HG02588 (cell line): ENCODE measurements at regions not wholly inside any gene's neighbourhood (a gene's known extent, or its start where the extent isn't known, plus 50 kb on each side); places are given as distances from the start of the nearest gene placed in this dataset.
"Not testable (repeated sequence)": the region's sequence is repeated elsewhere in the genome, so short reads cannot be mapped to it uniquely, and the experiment has no call there.

Source experiments
- ATAC-seq: cut with Tn5 transposase; IDR thresholded peaks from one replicate; pipeline ENCODE4 v1.9.1; 2021; ENCODE audit warnings: mild to moderate bottlenecking, moderate library complexity; ENCODE audit not compliant: unreplicated experiment

DNA sequence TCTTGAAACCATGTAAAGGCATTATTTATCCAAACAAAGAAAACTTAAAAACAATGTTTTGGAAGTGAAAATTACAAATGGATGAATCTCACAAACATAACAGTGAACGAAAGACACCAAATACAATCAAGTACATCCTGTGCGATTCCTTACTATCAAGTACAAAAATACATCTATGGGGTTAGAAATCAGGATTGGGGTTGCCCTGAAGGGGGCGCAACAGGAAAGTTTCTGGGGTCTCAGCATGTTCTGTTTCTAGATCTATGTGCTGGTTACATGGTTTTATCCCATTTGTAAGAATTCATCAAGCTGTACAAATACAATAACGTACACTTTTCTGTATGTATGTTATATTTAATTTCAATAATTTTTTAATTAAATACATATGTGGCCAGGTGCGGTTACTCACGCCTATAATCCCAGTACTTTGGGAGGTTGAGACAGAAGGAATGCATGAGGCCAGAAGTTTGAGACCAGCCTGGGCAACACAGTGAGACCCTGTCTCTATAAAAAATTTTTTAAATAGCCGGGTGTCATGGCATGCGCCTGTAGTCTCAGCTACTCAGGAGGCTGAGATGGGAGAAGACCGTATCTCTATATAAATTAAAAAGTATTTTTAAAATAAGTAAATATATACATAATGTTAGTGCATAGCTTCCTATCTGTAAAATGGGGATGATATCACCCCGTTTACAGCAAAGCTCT is 121.5 kb upstream of the SOD1 start:
- ATAC-seq: no peak

DNA sequence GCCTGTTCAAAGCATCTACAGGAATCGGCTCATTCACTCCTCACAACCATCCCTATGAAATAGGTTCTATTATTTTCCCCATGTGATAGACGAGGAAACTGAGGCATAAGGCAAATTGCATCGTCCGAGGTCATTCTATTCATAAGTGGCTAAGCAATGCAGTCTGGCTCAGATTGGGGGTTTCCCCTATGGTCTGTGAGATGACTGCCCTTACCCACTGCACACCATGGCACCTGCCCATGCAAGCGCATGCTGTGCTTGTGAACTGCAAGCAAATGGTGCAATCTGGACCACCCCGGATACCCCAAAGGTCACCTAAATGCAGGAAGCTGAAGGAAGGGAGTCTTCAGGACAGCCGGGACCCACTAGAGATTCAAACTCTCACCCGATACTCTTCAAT is 123.4 kb upstream of the SOD1 start:
- no peak for ATAC-seq

DNA sequence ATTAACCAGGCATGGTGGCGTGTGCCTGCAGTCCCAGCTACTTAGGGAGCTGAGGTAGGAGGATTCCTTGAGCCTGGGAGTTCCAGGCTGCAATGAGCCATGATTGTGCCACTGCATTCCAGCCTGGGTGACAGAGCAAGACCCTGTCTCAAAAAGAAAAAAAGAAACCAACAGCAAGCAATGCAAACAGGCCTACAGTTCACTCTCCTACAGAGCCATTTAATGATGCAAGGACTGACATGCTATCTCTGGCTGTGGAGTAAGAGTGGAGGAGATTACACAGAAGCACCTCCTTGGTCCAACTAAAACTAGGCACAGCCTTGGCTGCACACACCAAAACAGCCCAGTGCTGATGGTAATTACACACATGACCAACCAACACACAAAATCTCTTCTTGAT is 127.5 kb upstream of the SOD1 start:
- no peak for ATAC-seq

DNA sequence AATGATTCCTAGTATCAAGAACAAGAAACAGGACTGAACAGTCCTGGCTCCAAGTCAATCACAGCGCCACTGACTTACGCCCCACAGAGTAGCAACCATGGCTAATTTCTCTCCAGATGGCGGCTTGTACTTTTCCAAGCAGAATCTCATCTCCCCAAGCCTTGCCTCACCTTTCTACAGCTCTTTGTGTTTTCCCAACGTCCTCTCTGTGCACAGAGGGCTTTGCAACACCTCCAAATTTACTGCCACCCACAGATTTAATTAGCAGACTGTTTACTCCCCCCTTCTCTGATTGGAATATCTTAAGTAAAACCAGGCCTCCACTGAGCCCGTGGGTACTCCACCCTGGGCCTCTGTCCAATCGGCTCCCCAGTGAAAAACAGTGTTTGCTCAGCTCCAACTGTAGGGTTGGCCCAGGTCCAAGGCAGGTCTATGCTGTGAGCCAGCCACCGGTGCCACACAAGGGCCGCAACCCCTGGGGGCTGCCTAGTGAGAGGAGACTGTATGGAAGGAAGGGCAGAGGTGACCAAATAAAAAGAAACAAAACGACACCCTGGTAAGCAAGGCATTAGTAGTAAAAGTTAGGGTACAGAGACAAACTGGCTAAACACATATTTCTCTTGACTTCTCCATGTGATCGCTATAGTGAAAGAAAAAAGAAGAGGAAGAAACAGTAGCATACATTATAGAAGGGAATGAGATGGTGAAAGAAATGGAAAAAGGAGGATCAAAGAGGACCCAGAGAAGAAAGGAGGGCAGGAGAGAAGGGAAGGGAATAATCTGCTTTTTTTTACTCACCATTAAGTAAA is 128.4 kb upstream of the SOD1 start:
- no peak for ATAC-seq

DNA sequence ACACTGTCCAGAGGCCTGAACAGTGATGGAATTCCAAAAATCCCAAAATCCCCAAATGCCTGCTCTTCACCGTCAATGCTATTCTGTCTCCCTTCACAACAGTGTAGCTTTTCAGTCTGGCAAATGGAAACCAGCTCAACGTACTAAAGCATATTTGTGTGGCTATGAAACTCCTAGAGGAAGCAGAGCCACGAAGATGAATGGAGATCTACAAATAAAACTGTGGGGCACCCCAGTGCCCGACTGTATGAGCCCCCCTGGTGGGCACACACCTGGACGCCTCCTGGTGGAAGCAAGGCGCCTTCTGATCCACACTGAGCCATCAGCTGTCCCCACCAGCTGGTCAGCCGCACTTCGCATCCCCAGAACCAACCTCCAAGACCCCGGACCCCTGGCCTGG is 129.1 kb upstream of the SOD1 start:
- ATAC-seq: no peak

DNA sequence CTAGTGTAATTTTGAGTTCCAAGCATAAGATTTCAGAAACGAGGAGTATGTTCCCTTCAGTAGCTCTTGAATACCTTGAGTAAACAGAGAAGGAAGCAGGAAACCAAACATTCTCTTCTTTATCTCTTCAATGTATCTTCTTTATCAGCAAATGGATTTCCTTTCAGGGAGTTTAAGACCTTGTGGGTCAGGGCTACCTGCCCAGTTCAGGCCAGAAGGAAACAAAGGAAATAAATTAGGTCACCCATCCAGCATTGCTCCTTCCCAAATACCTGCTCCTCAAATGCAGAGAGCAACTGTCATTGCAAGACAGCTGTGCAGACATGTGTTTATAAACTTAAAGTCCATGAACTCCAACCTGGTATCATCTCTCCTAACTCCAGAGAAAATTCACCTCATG is 130.1 kb upstream of the SOD1 start:
- ATAC-seq: no peak

DNA sequence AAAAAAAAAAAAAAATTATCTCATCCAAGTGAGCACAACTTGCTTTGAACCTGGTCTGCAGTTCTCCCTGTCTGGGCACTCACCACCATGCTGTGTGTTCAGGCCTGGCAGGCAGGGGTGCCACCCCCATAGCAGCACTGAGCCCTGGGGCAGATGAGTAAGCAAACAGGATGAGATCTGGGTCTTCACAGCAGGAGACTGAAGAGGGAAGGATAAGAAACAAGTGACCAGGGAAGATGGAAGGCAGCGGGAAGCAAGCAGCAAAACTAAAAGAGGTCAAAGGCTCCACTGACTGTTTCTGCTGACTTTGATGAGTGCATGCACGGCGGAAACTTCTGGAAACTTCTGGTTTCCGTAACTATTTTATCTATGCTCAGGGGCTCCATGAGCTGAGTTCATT is 133.5 kb upstream of the SOD1 start:
- ATAC-seq: no peak

DNA sequence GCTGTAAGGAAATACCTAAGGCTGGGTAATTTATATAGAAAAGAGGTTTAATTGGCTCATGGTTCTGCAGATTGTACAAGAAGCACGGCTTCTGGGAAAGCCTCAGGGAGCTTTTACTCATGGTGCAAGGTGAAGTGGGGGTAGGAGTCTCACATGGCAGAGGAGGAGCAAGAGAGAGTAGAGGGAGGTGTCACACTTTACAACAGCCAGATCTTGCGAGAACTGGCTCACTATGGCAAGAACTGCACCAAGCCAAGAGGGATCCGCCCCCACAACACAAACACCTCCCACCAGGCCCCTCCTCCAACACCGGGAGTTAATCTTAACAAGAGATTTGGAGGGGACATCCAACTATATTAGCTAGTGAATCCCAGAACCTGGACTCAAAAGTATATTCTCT is 135.4 kb upstream of the SOD1 start:
- ATAC-seq: no peak

DNA sequence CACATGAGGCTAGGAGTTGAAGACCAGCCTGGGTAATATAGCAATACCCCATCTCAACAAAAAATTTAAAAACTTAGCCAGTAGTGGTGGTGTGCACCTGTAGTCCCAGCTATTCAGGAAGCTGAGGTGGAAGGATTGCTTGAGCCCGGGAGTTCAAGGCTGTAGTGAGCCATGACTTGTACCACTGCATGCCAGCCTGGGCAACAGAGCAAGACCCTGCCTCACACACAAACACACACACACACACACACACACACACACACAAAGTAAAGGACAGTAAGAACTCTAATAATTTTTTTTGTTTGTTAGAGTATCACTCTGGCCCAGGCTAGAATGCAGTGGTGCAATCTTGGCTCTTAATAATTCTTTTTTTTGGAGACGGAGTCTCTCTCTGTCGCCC is 138.0 kb upstream of the SOD1 start:
- no peak for ATAC-seq

DNA sequence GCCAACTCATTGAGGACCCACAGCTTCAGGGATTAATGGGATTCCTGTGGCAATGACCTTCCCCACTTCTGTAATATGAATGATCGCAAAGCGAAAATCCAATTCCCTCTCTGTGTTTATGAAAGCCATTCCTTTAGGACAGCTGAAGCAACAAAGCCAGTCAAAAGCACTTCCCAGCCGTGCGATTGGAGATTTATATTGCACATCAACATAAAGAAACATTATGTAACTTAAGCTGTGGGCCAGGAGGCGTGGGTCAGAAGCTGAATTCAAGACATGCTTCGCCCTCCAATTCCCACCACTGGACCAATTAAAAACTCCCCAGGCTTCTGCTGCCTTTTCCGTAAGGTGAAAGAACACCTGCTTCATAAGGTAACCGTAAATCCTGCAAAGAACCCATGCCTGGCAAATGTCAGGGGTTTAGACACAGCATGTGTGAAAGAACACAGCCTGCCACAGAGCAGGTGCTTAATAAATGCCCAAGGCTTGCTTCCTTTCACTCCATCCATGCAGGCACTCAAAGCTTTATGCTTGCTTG is 138.9 kb upstream of the SOD1 start:
- no peak for ATAC-seq

DNA sequence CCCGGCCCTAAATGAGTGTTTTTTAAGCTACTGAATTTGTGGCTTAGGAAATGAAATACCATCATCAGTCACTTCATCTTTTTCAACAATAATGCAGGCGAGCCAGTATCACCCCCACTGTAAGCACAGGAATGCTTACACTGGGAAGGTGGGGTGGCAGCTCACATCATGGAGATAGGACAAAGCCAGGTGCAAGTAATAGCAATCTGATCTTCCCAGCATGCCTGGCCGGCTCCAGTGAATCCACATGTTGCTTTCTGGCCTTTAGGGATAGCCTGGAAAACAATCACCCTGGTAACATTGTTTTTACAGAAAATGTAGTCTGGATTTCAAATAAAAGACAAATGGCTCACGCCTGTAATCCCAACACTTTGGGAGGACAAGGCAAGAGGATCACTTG is 140.9 kb upstream of the SOD1 start:
- no peak for ATAC-seq

DNA sequence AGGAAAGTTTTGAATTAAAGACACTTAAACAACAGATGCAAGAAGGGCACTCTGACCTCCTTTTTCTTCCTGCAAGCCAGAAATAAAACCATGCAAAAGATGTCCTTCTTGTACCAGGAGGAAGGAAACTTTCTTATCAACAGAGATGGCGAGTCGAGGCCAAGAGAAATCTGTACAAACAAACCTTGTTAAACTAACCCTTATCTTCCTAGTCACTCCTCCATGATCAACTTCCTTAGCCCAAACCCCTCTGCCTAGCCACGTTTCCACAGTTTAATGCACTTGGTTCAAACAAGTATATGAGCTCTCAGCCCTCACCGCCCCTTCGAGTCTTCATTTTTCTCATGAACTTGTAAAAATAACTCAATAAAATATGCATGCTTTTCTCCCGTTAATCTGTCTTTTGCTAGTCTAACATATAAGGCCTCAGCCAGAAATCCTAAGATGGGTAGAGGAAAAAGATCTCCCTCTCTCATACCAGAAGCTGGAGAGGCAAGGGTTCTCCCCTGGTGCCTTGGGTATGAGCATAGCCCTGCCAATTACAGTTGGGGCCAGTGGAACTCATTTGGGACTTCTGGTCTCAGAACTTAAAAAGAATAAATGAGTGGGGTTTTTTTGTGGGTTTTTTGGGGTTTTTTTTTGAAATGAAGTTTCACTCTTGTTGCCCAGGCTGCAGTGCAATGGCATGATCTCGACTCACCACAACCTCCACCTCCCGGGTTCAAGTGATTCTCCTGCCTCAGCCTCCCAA is 141.7 kb upstream of the SOD1 start:
- ATAC-seq: no peak

DNA sequence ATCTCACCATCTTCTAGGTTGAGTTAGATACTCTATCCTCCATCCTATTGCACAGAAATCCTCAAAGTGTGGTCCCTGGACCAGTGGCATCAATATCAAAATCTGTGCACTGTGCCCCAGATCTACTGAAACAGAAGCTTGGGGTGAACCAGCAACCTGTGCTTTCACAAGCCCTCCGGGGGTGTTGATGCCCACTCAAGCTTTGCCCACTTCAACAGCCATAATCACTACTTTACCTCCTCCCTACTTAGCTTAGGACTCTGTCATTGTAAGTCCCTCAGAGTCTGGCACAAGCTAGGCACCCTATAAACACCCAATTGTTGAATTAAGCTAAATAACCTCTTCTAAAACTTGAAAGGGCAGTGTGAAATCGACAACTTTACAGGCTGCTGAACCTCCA is 144.2 kb upstream of the SOD1 start:
- ATAC-seq: no peak

DNA sequence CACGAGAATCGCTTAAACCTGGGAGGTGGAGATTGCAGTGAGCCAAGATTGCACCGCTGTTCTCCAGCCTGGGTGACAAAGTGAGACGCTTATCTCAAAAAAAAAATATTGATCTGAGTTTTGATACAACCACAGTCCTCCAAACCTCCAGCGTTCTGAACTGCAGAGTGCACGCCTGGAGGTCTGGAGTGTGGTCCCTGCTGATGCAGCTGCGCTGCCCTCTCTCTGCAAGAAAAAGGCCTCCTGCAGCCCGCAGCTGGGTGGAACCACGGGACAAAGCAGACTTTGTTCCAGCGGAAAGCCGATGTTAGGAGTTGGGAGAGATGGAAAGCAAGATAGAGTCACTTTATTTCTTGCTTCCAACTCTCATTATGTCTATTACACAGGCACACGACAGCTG is 144.9 kb upstream of the SOD1 start:
- no peak for ATAC-seq

DNA sequence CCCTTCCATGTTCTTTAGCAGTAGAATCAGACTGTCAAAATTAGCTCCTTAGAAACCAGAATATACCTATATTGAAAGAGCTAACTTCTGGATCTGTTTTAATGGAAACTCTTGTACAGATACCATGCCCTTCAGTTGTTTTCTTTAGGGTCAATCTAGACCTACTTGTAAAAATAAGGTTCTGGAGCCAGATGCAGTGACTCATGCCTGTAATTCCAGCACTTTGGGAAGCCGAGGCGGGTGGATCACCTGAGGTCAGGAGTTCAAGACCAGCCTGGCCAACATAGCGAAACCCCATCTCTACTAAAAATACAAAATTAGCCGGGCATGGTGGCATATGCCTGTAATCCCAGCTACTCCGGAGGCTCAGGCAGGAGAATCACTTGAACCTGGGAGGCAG is 146.0 kb upstream of the SOD1 start:
- not testable (repeated sequence) for ATAC-seq

DNA sequence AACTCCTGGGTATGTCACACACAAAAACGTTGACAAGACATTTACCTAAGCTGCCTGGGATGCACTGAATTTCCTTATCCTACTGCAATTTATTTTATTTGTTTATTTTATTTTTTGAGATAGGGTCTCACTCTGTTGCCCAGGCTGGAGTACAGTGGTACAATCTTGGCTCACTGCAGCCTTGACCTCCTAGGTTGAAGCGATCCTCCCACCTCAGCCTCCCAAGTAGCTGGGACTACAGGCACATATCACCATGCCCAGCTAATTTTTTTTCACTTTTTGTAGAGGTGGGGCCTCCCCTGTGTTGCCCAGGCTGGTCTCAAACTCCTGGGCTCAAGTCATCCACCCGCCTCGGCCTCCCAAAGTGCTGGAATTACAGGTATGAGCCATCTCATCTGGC is 147.5 kb upstream of the SOD1 start:
- ATAC-seq: not testable (repeated sequence)

DNA sequence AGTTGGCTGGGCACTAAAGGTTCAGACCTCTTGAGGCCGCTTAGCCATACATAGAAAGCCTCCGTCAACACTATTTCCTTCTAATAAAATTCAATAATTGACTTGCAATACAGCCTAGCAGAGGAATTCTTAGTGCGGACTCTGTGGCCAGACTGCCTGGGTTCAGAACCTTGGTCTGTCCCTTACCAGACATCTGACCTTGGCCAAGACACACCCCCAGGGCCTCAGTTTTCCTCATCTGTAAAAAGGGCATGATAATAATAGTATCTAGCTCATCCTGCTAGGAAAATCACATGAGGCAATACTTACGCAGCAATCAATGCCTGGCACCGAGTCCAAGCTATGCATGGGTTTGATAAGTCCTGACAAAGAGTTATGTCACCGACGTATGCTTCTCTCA is 148.2 kb upstream of the SOD1 start:
- no peak for ATAC-seq

DNA sequence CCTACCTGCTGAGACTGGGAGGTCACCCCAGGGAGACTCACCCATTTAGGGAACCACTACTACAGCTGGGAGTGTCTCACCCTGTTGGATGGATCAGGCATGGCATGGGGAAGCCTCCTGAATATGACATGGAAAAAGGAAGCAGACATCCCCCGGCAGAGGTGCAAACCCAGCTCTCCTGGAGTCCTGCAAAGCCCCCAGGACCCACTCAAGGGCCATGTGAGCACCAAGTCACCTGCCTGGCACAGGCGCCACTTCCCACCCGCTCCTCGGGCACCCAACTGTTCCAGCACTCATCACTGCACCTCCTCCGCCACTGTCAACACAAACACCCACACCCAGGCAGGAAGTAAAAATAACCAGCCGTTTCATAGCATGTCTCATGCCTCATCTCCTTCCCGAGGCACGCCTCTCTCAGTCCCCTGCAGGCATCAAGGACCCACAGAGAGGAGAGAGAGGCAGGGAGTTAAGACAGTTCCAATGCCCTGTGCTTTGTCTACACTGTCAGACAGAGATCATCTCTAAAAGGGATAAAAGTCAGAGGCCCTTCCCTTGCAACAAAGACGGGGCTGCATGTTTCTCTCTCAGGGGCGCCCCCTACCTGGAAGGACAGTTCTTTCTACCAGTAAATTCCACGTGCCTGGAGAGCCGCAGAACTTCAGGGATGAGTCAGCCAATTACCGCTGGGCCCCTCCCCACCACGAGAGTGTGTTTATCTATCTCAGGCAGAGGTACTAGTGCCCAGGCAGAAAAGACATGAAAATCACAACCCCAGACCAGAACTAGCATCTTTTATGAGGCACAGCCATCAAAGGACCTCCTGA is 150.1 kb upstream of the SOD1 start:
- peak; percentile 39 for ATAC-seq

DNA sequence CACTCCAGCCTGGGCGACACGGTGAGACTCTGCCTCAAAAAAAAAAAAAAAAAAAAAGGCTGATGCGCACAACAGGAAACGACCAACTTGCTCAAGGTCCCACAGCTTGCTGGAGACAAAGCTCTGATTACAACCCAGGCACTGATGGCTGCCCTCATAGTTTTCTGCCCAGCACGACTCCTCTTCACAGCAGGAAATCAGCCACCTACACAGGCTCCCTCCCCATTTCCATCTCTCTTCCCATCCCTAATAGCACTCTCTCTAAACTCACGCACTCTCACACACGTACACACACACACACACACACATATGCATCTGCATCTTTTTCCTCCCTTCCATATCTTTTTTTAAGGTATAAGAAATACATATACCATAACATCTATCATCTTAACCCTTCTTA is 153.5 kb upstream of the SOD1 start:
- no peak for ATAC-seq

DNA sequence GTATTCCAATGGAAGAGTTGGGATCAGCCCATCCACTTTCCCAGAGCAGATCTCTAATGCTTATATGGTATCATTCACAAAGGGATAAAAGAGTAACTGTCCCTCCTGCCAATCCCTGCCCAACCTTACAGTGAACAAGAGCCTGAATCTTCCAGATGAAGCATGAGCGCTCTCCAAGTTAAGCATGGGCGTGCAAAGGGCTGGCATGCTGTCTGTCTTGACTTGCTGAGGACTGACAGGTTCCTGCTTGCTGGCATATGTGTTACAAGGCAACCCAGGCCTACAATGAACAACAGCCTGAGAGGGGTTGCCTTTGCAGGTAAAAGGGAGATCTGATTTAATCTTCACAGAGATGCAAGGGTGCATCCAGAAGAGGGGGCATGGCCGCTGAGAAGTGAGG is 155.6 kb upstream of the SOD1 start:
- ATAC-seq: no peak

DNA sequence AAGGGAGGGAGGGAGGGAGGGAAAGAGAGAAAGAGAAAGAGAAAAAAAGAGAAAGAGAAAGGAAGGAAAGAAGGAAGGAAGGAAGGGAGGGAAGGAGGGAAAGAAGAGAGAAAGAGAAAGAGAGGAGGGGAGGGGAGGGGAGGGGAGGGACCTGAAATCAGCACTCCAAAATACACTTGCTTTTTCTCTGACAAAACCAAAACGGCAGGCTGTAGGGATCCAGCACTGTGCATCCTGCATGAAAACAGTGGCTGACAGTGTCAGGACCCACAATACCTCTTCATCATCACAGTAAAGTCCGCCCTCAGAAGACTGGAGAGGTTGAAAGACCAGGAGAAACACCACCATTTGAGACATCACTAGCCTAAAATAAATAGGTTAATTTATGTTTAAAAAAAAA is 156.0 kb upstream of the SOD1 start:
- no peak for ATAC-seq
